Liver (tissue), 8 donors: ENCODE measurements at regions not wholly inside any gene's neighbourhood (a gene's known extent, or its start where the extent isn't known, plus 50 kb on each side); places are given as distances from the start of the nearest gene placed in this dataset.

Experiments used
- DNase-seq: peaks from one replicate; pipeline ENCODE4 v3.0.0-alpha.2; 2017; ENCODE audit warnings: low spot score
- H3K27ac ChIP-seq, 2 donors: one replicate each; pipeline ENCODE4 v1.7.0; 2013; ENCODE audit warnings: inconsistent platforms in 2 of 2, low read length in 2 of 2, control low read depth in 1 of 2, low read depth in 1 of 2, mild to moderate bottlenecking in 1 of 2
- H3K27me3 ChIP-seq, 4 donors: one replicate each; pipeline versions ENCODE4 v1.6.1 to v1.7.0; 2013; ENCODE audit warnings: low read length in 3 of 4, inconsistent platforms in 1 of 4, mild to moderate bottlenecking in 1 of 4, moderate library complexity in 1 of 4; ENCODE audit not compliant: control insufficient read depth in 4 of 4, insufficient read depth in 4 of 4
- H3K36me3 ChIP-seq, 4 donors: one replicate each; pipeline versions ENCODE4 v1.6.1 to v1.7.0; 2013; ENCODE audit warnings: low read length in 3 of 4, mild to moderate bottlenecking in 3 of 4, low read depth in 1 of 4, moderate library complexity in 1 of 4; ENCODE audit not compliant: control insufficient read depth in 4 of 4, insufficient read depth in 3 of 4
- H3K4me1 ChIP-seq, 4 donors: one replicate each; pipeline versions ENCODE4 v1.6.1 to v1.7.0; 2013; ENCODE audit warnings: low read length in 3 of 4, mild to moderate bottlenecking in 3 of 4, moderate library complexity in 1 of 4; ENCODE audit not compliant: control insufficient read depth in 4 of 4, insufficient read depth in 4 of 4
- H3K4me3 ChIP-seq, 3 donors: one replicate each; pipeline versions ENCODE4 v1.6.1 to v1.7.0; 2013; ENCODE audit warnings: low read length in 3 of 3, control low read depth in 1 of 3, low read depth in 1 of 3, mild to moderate bottlenecking in 1 of 3
- H3K9ac ChIP-seq, 2 donors: one replicate each; pipeline ENCODE4 v1.7.0; 2013; ENCODE audit warnings: low read length in 2 of 2, mild to moderate bottlenecking in 2 of 2, moderate library complexity in 2 of 2, control low read depth in 1 of 2, low read depth in 1 of 2
- H3K9me3 ChIP-seq, 4 donors: one replicate each; pipeline versions ENCODE4 v1.6.1 to v1.7.0; 2013; ENCODE audit warnings: low read length in 3 of 4; ENCODE audit not compliant: control insufficient read depth in 4 of 4
- ATF3 ChIP-seq: IDR thresholded peaks from 2 replicates; pipeline ENCODE4 v1.6.1; 2016; ENCODE audit warnings: antibody characterized with exemption
- CTCF ChIP-seq: fragments of 150-350 bp; IDR thresholded peaks from 2 replicates; pipeline ENCODE4 v1.5.1; 2017; ENCODE audit warnings: improper control_type of control experiment, low read depth, low read length; ENCODE audit not compliant: missing input control
- EGR1 ChIP-seq, 2 donors: IDR thresholded peaks; 2 replicates each; pipeline ENCODE4 v1.6.1; 2016 to 2018; ENCODE audit warnings: antibody characterized with exemption in 2 of 2, low read depth in 2 of 2
- FOXA1 ChIP-seq: IDR thresholded peaks from 2 replicates; pipeline ENCODE4 v1.6.1; 2016; ENCODE audit warnings: antibody characterized with exemption
- FOXA2 ChIP-seq: IDR thresholded peaks from 2 replicates; pipeline ENCODE4 v1.6.1; 2016; ENCODE audit warnings: antibody characterized with exemption
- GABPA ChIP-seq, 2 donors: IDR thresholded peaks in 1 of 2; conservative IDR thresholded peaks in 1 of 2; 2 replicates each; pipeline ENCODE4 v1.6.1; 2016; ENCODE audit warnings: antibody characterized with exemption in 2 of 2, mild to moderate bottlenecking in 1 of 2, moderate library complexity in 1 of 2
- HNF4A ChIP-seq, 2 donors: conservative IDR thresholded peaks; 2 replicates each; pipeline ENCODE4 v1.6.1; 2016; ENCODE audit warnings: antibody characterized with exemption in 2 of 2, mild to moderate bottlenecking in 2 of 2
- HNF4G ChIP-seq: IDR thresholded peaks from 2 replicates; pipeline ENCODE4 v1.6.1; 2016; ENCODE audit warnings: antibody characterized with exemption
- JUND ChIP-seq, 2 donors: IDR thresholded peaks; 2 replicates each; pipeline ENCODE4 v1.6.1; 2016; ENCODE audit warnings: antibody characterized with exemption in 2 of 2
- MAX ChIP-seq: IDR thresholded peaks from 2 replicates; pipeline ENCODE4 v1.6.1; 2016; ENCODE audit warnings: antibody characterized with exemption
- NR2F2 ChIP-seq: IDR thresholded peaks from 2 replicates; pipeline ENCODE4 v1.6.1; 2016; ENCODE audit warnings: antibody characterized with exemption
- RAD21 ChIP-seq, 2 donors: IDR thresholded peaks; 2 replicates each; pipeline ENCODE4 v1.6.1; 2016; ENCODE audit warnings: antibody characterized with exemption in 2 of 2, mild to moderate bottlenecking in 2 of 2
- REST ChIP-seq: IDR thresholded peaks from 2 replicates; pipeline ENCODE4 v1.6.1; 2016; ENCODE audit warnings: antibody characterized with exemption, mild to moderate bottlenecking
- RXRA ChIP-seq, 2 donors: IDR thresholded peaks; 2 replicates each; pipeline ENCODE4 v1.6.1; 2017 to 2018; ENCODE audit warnings: antibody characterized with exemption in 2 of 2, mild to moderate bottlenecking in 1 of 2
- SP1 ChIP-seq: IDR thresholded peaks from 2 replicates; pipeline ENCODE4 v1.6.1; 2018; ENCODE audit warnings: antibody characterized with exemption, mild to moderate bottlenecking
- TAF1 ChIP-seq: conservative IDR thresholded peaks from 2 replicates; pipeline ENCODE4 v1.6.1; 2016; ENCODE audit warnings: antibody characterized with exemption, mild to moderate bottlenecking
- YY1 ChIP-seq: IDR thresholded peaks from 2 replicates; pipeline ENCODE4 v1.6.1; 2016; ENCODE audit warnings: antibody characterized with exemption, mild to moderate bottlenecking
- ZBTB33 ChIP-seq: IDR thresholded peaks from 2 replicates; pipeline ENCODE4 v1.6.1; 2016; ENCODE audit warnings: antibody characterized with exemption
- WGBS: extraction: QIAGEN DNeasy Blood & Tissue Kit; methylation state at CpG from one replicate; pipeline ENCODE4 v1.1.7; 2013; 5-methylcytosine and 5-hydroxymethylcytosine counted together
- donor health status: healthy.
- donor health status: healthy.
- donor health status: healthy.
- donor health status: healthy.
- donor health status: healthy.

GRCh38 chr5:10921160-10921559 is 160.1 kb upstream of the DAP start:
- Histone ChIP-seq H3K4me3 (no peak overlapping the region), H3K27me3 (peaks cover 0 to 5% (median under 1%) of the 10 kb centered on the region in 4 donors), H3K27ac (no peak overlapping the region), H3K4me1 (no peaks in the 10 kb centered on the region), H3K9ac (no peak overlapping the region), H3K36me3 (no peaks in the 10 kb centered on the region), H3K9me3 (no peaks in the 10 kb centered on the region)
- WGBS, result 86% methylated on average over 3 of the region's 3 CpGs
- no peak for DNase-seq
- TF ChIP-seq MAX (no peak), TAF1 (no peak), HNF4G (no peak), FOXA1 (no peak), REST (no peak), ATF3 (no peak), RAD21 (IDR thresholded peaks at IDR 0.05) (no peak), SP1 (no peak), CTCF (no peak), EGR1 (IDR thresholded peaks at IDR 0.05; ENCODE audit: low read depth in 2 of 2) (no peak), RXRA (IDR thresholded peaks at IDR 0.05) (no peak), NR2F2 (no peak), YY1 (no peak), FOXA2 (no peak), HNF4A (conservative IDR thresholded peaks at IDR 0.05) (no peak)

GRCh38 chr5:10920400-10920799 is 159.4 kb upstream of the DAP start:
- Histone ChIP-seq H3K4me1 (no peaks in the 10 kb centered on the region), H3K27ac (no peak overlapping the region), H3K9me3 (no peaks in the 10 kb centered on the region), H3K36me3 (no peaks in the 10 kb centered on the region), H3K27me3 (peaks cover 0 to 5% (median under 1%) of the 10 kb centered on the region in 4 donors), H3K4me3 (no peak overlapping the region), H3K9ac (no peak overlapping the region)
- WGBS, result 88% methylated on average over 2 of the region's 2 CpGs
- TF ChIP-seq ATF3, result no peak
- no peak for TF ChIP-seq GABPA (IDR thresholded peaks at IDR 0.05 in 1 of 2, conservative IDR thresholded peaks at IDR 0.05 in 1 of 2)
- TF ChIP-seq RAD21 (IDR thresholded peaks at IDR 0.05), result no peak
- no peak for TF ChIP-seq FOXA1
- no peak for TF ChIP-seq JUND (IDR thresholded peaks at IDR 0.05)
- TF ChIP-seq ZBTB33, result no peak
- TF ChIP-seq YY1, result no peak
- TF ChIP-seq MAX, result no peak
- DNase-seq, result no peak
